GM18951 (cell line): ENCODE measurements at regions not wholly inside any gene's neighbourhood (a gene's known extent, or its start where the extent isn't known, plus 50 kb on each side); places are given as distances from the start of the nearest gene placed in this dataset.

Source experiments
- POLR2A ChIP-seq: IDR thresholded peaks from 4 replicates; pipeline ENCODE4 v1.6.1; 2011; ENCODE audit warnings: mild to moderate bottlenecking; ENCODE audit not compliant: insufficient read length, insufficient read depth; ENCODE audit errors: extremely low read depth
- in situ Hi-C: fragments of 300-500 bp; cut with MboI; formaldehyde crosslinking; loops from one replicate; pipeline ENCODE4 v1.12.0; 2022; ENCODE audit warnings: low sequenced_read_pairs, mixed read lengths, inconsistent platforms; ENCODE audit not compliant: unreplicated experiment

DNA sequence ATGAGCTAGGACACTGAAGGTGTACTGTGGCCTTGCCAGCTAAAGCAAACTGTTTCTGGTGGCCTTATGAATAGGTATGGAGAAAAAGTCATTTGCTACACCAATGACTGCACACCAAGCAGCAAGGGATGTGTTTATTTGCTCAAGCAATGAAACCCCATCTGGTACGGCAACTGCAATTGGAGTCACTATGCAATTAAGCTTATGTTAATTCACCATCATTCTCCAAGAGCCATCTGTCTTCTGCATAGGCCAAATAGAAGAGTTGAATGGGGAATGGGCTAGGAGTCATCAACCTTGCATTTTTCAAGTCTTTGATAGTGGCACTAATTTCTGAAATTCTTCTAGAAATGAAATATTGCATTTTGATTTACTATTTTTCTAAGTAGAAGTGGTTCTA, 372.0 kb downstream of the KCNJ3 start:
- in situ Hi-C loops, result no loop called here
- no peak for TF ChIP-seq POLR2A

DNA sequence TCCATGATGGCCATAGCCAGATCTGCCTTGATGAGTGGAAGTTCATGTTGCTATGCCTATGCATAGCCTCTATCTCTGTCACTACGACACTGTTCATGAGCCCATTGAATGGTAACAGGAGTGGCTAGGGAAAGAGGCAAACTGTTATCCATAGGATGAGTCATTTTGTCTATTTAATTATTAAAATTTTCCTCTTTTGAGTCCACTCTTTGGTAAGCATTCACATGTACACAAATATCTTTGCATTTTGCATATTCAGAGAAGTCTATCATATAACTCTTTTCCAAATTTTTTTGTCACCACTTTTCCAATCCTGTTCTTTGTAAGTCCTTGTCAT, 364.4 kb downstream of the KCNJ3 start:
- no peak for TF ChIP-seq POLR2A
- in situ Hi-C loops, result no loop called here

DNA sequence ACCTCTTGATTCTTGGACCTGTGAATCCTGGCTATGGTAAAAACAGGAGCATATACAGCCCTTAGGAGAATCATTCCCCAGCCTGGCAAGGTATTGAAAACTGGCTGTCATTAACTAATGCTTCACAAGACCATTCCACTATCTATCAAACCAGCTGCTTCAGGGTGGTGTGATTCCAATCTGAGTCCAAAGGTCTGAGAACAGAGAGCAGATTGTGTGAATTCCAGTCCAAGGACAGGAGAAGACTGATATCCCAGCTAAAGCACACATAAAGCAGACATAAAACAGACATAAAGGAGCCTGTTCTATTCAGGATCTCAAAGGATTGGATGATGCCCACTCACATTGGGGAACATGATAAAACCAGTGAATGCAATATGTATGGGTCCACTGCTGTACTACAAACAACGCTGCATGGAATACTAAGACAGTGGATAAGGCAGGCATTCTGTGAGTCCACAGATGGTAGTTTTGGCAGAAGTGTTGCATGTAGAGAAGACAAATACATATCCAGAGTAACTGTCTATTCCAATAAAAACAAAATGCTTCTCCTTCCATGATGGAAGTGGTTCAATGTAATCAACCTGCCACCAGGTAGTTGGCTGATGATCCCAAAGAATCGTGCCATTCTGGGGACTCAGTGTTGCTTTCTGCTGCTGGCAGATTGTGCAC, 363.9 kb downstream of the KCNJ3 start:
- in situ Hi-C loops, result no loop called here
- TF ChIP-seq POLR2A, result no peak

DNA sequence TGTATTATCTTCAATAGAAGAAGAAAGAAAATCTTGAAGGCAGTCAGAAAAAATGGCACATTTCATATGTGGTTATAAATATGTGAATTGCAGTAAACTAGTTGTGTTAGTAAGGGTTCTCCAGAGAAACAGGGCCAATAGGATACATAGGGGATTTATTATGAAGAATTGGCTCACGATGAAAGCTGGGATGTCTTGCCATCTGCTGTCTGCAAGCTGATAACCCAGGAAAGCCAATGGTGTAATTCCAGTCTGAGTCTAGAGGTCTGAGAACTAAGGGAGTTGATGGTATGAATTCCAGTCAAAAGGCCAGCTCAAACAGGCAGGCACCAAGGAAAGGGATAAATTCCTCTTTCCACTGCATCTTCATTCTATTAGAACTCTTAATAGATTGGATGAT, 362.4 kb downstream of the KCNJ3 start:
- TF ChIP-seq POLR2A, result no peak

DNA sequence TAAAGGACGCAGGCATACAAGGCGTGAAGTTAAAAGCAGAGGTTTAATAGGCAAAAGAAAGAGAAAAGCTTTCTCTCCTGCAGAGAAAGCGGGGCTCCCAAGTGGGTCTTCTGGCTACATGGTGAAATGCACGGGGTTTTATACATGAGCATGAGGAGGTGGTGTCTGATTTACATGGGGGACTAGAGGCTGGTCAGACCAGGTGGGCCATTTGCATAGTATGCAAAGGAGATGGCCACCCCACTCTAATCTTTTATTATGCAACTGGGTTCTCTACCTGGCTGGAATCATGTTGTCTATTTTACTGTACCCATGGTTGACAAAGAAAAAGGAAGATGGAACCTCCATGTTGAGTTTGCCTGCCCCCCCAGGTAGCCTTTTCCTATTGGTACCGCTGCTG, 356.2 kb downstream of the KCNJ3 start:
- in situ Hi-C loops, result no loop called here
- no peak for TF ChIP-seq POLR2A

More for the DNA sequence above, 362.4 kb downstream of the KCNJ3 start:
- in situ Hi-C loops, result no loop called here

DNA sequence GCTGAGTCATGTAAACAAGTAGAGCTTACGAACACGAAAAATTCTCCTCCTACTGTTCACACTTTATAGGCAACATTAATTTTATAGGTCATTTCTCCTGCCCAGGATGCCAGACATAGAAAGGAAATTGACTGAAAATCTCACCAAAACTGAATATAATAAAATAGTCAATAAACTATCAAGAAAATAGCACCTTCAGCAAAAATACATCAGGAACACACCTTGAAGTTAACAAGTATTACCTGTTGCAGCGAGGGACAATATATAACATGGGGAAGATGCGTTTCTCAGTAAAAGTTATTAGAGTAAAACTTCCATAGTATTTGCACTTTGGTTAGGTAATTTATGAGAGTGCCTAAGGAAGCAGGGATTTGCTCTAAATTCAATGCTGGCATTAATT, 344.6 kb downstream of the KCNJ3 start:
- no peak for TF ChIP-seq POLR2A
- in situ Hi-C loops, result no loop called here

DNA sequence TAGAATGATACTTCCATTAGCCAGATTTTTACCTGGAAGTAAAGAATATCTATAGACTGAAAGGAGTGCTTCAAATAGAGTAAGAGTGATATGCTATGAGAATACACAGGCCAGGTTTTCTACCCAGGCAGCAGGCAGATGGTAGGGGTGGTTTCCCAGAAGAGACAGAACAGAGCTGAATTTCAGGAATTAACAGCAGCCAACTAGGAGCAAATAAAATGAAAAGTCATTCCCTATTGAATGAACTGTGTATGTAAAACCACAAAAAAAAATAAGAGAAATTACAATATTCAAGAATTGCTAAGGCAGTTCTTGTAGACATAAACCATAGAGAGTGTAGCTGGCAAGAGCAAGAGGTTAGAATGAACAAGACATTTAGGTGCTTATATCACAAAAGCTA, 336.8 kb downstream of the KCNJ3 start:
- in situ Hi-C loops, result no loop called here
- TF ChIP-seq POLR2A, result no peak

DNA sequence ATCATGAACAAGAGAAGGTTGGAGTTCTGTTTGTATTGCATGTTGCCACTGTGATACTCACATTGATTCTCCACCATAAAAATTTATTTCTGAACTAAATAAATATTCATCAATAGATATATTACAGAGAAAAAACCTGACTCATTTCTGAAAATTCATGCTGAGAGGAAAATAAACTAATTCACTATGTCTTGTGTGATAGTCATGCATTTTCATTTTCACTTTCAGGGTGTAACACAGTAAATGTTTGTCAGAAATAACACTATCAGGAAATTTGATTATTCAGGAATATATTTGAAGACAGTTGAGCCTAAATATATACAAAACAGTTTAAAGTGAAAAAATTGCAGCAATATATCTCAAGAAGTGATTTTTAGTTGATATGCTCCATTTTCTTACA, 335.2 kb downstream of the KCNJ3 start:
- in situ Hi-C loops, result no loop called here
- TF ChIP-seq POLR2A, result no peak

DNA sequence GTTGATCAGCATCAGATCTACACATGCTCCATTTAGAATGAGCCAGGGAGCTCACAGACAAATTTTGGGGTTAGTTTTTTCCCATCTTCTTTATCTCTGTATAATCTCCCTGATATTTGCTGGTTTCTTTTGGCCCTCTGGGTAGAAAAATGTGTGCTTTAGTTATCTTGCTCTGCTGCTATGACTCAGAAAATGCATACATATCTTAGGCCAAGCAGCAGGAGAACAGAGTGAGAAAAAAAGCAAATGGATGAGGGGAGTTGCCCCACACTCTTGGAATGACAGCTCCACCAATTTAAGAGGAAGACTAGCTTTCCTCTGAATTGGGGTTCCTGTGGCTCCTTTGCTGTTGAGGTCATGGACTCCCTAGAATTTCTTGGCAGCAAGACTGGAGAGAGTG, 331.8 kb downstream of the KCNJ3 start:
- no peak for TF ChIP-seq POLR2A
- in situ Hi-C loops, result no loop called here

DNA sequence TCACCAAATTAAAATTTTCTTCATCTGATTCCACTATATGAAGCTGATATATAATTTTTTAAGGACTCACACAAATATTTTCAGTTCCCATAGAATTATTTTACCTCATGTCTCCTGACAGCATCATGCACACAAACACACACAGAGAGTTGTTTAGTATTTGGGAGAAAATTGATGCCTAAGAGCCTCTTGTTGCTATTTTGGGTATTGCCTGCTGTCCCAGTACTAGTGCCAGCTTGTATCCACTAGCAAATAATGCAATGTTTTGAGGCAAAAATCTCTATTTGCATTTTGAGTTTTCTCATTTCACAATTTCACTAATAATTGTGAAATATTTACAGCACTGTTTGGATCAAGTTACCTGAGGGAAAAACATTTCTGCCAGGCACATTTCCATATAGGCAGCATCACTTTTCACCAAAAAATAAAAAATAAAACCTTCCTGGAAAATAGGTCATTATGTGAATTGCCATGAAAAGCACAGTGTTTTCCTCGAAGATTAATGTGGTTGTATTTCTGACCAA, 328.2 kb downstream of the KCNJ3 start:
- TF ChIP-seq POLR2A, result no peak
- in situ Hi-C loops, result no loop called here

DNA sequence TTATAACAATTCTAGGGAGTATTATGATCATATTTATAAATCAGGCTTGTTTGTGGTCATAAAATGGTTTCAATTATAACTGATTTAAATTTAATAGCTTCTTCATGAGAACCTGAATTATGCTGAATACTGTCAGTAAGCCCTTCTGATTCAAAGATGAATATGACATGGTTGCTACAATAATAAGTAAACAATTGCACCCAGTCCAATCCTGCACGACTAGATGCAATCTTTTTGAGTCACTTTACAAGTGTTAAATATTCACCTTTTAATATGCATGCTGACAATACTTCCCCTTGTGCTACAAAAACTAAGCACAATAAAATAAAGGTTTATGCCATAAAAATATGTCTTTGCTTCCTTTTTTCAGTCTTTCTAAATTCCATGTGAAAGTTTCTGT, 325.2 kb downstream of the KCNJ3 start:
- no peak for TF ChIP-seq POLR2A
- in situ Hi-C loops, result no loop called here

DNA sequence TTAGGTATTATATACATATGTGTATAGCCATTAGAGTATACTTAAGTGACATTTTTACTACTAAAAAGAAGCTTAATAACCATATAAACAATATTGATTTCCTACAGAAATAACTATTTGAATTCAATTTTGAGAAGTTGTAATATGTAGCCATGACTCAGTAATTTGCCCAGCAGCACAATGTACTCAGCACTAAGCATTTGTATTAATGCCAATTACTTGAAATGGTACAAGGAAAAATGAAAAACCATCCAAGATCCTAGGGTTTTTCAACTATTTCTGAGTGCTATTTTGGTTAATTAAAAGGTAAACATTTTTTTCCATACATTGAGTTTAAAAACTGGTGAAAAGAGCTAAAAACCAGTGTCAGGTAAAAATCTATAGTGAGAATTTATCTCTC, 324.0 kb downstream of the KCNJ3 start:
- no peak for TF ChIP-seq POLR2A
- in situ Hi-C loops, result no loop called here

DNA sequence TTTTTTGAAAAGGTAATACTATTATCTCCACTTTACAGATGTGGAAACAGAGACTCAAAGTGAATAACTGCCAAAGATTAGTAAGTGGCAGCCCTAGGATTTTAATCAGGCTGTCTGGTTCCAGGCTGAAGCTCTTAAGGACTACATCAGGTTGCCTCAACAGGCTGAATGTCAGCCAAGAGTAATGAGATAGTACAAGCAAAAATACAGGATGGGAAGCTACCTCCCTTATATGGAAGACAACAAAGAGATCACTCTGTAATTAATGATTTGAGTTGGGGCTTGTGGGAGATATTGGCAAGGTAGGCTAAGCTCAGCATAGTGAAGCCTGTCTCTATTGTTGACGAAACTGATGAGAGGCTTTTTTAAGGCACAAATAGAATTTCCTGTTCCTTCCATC, 323.1 kb downstream of the KCNJ3 start:
- in situ Hi-C loops, result no loop called here
- TF ChIP-seq POLR2A, result no peak

DNA sequence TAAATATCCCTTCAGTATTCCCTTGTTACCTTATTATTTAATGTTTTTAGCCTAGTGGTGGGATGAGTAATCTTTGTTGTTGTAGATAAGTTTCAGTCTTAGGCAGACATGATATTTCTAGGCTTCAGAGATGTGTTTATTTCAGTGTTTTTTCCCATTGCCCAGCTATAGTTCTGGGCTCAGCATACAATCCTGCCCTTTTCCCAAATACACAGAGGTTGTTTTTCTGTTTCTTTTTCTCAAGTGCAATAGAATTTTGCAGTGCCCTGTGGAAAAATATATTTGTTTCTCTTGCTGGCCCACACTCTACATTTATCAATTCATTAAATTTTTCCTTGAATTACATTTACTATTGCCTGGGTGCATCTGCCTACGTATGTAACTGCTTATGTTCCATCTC, 321.8 kb downstream of the KCNJ3 start:
- TF ChIP-seq POLR2A, result no peak
- in situ Hi-C loops, result no loop called here

DNA sequence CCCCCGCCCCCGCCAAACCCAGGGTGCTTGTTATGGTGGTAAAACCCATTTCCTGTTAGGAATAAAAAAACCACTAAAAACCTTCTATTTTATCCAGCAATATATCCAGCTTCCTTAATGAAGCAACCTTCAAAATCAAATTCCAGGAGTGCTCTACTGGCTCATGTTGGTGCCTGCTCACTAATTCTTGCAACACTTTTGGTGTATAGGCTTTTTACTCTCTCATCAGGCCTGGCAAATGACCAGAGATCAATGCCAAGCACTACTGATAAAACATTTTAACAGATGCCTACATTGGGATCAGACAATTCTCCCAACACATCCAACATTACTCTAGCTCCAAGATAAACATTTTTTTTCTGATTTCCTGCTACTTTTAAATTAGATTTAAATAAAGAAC, 312.4 kb downstream of the KCNJ3 start:
- in situ Hi-C loops, result no loop called here
- no peak for TF ChIP-seq POLR2A

DNA sequence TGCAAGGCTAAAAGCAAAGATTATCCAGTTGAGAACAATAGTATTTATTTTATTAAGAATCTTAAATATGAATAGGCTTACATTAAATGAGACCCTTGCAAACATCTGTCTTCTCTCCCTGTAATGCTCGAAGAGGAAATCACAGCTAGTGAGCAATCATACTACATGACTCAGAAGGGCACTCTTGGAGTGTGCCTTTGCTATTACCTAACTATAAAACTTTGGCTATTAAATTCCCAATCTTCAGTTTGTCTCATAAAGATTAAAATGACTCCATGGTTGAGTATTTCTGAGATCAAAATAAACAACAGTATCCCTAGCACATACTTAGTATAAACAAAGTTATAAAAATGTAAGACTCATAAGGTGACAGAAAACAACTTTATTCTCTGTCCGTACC, 296.9 kb downstream of the KCNJ3 start:
- TF ChIP-seq POLR2A, result no peak
- in situ Hi-C loops, result no loop called here

DNA sequence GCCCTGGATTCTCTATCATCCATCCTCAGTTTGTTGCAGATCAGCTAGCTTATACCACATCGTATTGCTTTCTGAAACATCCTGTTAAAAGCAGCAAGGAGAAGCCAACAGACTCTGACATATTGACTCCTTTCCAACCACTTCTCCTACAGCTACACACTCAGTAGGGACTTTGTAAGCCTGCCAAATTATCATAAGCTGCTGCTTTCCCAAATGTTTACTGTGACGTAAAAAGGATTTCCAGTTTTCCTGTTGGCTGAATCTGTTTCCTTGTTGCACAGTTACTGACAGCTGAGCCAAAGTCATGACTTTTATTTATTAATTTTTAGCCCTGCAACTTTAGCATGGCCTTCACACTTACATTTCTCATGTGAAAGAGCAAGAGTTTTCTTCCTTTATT, 294.3 kb downstream of the KCNJ3 start:
- in situ Hi-C loops, result no loop called here
- TF ChIP-seq POLR2A, result no peak
